GM12873 (cell line): ENCODE measurements at regions not wholly inside any gene's neighbourhood (a gene's known extent, or its start where the extent isn't known, plus 50 kb on each side); places are given as distances from the start of the nearest gene placed in this dataset.

Experiments used
- CTCF ChIP-seq: IDR thresholded peaks from 2 replicates; pipeline ENCODE4 v1.5.1; 2012; ENCODE audit warnings: low read depth, mild to moderate bottlenecking, moderate library complexity, low read length, control low read depth; ENCODE audit not compliant: insufficient read depth; ENCODE audit errors: missing control alignments

GRCh38 chr14:98888927-98889835, 382.8 kb downstream of the BCL11B start:
- TF ChIP-seq CTCF = no peak

DNA sequence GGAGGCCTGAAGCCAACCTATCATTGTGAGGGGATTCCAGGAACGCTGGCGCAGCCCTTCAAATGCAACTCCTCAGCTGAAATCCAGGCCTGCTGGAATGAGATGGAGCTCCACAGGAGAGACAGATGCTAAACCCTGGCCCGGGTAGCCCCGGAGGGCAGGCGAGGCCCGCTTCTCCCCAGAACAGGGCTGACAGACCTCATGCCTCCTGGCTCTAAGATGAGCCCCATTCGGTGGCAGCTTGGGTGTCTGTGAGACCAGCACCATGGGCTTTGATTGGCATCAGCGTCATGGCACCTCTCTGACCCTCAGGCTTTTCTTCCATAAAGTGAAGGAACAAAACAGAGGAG, 382.2 kb downstream of the BCL11B start:
- TF ChIP-seq CTCF = no peak

DNA sequence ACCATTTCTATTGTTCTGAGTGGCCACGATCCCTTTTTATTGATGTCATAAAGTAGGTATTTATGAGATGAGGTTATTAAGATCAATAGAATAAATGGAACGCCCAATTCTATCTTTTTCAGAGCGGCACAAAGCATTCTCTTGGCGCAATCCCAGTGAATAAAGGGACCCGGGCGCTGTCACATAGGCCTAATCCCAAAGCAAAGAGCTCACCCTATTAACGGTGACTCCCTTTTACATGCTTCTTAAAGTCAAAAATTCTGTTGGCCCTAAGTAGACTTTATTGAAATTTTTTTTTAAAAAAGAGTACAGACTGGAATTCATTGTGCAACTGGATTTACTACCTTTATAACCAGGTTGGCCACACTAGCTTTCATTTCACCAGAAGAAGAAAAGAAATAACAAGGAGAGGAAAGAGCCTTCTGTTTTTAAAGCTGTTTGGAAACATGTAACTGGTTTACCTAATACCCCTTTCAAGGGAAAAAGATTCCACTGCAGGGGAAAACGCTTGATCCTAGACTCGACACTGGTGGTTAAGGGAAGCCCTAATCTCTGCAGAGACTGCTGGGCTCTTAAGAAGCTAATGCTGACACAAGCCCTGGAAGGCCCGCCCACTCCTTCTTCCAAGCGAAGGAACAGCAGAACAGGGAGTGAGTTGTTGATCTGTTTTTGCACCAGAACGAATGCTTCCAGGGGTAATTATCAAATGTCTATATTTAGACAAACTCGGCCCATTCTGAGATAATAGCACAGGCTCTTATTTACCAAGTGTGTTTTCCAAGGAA, 381.2 kb downstream of the BCL11B start:
- no peak for TF ChIP-seq CTCF

- no peak for TF ChIP-seq CTCF
Observed at GRCh38 chr14:98893675-98894074, 378.3 kb downstream of the BCL11B start.

DNA sequence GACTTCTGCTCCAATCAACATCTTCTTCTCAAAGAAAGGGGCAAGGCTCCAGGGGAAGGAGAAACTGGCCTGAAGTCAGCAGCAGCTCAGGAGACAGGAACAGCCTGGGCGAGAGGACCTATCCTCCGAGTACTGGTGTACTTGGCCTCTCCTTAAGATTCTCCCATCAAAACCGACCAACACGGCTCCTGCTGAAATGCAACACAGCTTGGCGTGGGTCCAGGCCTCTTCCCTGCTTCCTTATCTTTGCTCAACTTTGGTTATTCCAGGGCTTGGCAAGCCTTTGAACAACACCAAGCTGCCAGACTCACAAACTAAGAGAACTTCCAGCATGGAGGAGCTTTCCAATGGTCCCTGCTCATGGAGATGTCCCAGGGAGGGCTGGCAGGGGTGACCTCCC, 377.4 kb downstream of the BCL11B start:
- no peak for TF ChIP-seq CTCF

DNA sequence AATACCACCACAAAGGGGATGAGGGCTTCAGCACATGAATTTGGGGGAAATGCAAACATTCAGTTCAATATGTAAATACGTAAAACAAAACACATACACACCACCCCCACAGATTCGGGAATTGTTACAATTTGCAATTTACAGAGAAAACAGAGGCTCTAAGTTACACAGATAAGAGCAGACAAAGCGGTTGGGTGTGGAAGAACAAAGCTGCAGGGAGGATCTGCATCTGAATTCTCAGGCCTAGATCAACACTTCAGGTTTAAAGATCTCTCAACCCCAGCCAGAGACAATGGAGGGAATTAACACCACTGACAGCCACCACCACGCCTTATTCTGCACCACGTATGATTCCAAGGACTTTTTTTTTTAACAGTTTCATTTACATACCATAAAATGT, 375.5 kb downstream of the BCL11B start:
- TF ChIP-seq CTCF = no peak

DNA sequence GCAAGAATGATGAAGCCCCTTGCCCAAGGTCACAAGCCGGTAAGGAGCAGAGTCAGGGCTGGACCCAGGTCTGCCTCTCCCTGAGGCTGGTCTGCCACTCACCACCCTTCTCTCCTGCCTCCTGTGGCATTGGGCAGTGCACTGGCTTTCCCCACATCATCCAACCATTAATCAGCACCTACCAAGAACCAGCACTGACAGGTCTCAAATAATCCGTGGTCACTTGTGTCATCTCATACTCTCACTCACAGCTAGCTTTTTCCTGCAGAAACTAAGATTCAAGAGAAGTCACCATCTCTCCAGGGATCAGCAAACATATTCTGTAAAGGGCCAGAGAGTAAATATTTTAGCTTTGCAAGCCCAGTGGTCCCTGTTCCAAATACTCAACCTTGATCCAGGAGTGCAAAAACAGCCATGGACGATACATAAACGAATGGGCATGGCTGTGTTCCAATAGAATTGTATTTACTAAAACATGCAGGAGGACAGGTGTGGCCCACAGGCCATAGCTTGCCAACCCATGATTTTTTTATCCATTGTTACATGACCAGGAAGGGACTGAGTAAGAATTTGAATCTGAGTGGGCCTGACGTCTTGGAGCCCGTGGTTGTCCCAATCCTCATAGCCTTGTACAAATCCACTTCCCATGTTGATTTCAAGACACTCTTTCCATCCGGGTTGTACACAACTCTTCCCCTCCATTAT, 374.2 kb downstream of the BCL11B start:
- TF ChIP-seq CTCF = no peak
